ENCODE measurements at regions not wholly inside any gene's neighbourhood (a gene's known extent, or its start where the extent isn't known, plus 50 kb on each side); places are given as distances from the start of the nearest gene placed in this dataset.

DNA sequence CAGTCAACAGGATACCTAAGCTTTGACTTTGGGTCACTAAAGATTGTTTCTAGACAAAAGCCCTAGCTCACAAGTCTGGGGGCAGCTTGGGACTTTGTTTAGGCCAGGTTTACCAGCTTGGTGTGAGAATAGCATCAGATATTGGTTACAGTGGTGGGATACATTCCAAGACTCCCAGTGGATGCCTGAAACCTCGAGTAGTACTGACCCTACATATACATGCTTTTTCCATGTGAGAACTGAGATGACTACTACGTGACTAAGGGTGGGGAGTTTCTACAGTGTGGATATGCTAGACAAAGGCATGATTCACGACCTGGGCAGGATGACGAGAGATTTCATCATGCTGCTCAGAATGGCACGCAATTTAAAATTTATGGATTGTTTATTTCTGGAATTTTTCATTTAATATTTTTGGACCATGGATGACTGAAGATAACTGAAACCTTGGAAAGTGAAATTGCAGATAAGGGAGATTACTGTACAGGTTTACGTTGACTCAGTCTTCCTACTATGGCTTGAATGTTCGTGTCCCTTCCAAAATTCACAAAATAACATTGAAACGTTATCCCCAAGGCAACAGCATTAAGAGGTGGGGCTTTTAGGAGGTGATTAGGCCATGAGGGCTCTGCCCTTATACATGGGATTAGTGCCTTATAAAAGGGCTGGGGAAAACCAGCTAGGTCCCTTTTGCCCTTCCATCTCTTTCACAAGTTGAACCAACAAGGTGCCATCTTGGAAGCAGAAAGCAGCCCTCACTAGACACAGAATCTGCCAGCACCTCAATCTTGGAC is 50.2 kb upstream of the CTAGE1 start:
- DNase-seq = no peak

DNA sequence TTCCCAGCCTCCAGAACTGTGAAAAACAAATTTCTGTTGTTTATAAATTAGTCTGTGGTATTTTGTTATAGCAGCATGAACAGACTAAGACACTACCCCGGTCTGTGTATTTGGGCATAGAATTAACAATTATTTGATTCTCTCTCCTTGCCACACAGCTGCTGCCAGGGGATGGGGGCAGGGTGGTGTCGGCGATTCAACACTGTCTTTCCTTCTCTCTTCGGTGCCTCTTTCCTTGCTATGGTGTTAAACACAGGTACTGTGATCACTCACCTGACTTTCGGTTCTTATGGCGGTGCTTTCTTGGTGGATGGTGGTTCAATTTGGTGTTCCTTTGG is 50.8 kb upstream of the CTAGE1 start:
- DNase-seq = no peak

DNA sequence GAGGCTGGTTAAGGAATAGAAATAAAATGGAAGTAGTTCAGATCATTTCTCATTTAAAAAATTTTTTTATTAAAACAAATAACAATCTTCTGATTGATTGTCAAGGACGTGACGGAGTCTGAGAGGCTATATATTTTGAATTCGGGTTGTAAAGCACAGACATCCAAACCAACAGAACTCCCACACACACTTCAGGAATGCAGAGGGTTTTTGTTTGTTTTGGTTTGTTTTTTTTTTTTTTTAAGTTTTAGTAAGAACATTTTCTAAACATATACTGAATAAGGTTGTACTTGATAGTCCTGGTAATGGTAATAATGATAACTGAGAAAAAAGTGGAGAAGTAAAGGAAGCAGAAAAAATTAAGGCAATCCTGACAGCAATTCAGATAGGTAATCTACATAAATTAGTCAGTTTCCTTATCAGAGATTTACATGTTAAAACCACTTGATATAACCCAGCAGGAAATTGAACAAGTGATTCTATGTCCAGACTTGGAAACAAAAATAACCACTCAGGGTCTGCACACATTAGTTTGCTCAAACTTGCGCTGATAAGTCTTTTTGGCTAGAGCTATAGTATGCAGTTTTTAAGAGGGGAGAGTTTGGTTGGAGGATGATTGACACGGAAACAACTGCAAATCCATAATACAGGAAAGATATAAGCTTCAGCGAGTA is 51.5 kb upstream of the CTAGE1 start:
- no peak for DNase-seq

DNA sequence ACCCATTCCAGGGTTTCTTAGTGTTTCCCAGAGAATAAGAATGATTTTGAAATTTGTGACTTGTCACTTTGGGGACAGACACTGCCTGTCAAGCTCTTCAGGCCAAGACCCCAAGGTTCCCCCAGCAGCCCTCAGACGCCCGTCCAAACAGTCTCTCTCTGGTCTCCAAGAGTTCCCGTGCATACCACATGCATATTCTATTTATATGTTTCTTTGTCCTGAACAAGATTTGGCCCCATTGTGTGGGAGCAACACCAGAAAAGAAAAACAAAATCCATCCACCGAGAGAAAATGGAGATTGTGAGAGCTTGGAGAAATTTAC is 52.2 kb upstream of the CTAGE1 start:
- no peak for DNase-seq

DNA sequence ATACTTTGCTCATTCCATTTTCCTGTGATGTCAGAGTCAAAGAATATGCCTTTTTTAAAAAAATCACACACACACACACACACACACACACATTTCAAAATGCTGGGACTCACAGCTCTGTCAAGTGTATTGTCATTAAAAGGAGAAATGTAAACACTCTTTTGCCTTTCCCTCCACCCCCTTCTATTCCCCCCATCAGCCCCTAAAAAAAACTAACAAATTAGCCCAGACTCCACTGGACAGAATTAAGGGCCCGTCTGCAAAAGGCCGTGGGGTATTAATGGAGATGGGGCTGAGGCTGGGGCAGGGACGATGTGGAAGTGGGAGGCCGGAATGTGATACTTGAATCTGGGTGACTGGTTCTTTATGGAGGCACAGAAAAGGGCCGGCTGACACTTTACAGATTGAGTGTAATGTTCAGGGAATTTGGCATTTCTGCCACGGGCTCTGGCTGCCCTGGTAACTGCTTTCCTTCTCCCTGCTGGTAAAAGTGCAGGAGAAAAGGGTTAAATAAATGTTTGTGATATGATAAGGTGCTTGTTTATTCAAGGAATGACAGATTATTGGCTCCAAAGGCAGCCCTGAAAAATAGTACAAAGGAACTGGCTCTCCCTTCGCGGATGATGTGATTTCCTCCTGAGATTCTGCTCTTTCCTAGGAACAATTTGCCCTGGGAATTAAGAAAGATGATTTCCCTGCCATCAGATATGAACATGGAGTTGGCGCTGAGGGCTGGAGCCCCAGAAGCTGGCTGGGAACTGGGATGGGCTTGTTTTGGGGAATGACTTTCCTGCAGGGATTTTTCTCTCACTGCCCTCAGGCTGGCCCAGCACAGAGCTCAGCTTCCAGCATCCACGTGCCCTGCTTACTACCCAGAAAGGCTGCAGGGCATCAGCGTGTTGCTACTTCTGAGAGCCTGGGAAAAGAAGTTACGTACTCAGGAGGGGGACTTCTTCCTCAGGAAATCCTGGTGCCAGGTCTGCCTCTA is 52.8 kb upstream of the CTAGE1 start:
- DNase-seq = no peak

DNA sequence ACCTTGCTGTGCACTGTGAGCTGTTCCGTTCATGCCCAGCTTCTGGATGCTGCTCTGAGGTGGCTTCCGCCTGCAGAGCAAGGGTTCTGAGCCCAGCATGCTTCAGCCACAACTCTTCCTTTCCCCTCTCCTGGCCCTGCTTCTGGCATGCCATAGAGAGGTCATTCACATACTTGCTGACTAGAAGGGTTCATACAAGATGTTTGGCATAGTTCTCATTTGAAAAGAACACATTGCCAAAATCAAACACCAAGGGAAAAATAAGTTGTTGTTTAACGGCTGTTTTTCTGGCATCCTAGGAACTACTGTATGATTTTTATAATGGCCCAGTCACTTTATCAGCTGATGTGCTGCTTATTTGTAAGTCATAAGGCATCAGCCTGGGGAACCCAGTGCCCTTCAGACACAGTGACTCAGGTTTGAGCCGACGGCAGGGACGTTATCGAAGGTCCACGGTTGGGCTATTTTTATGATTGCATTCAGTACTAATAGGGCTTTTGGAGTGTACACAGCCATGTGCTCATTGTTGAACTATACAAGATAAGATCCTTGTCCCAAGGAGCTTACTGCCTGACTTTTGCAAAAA is 53.9 kb upstream of the CTAGE1 start:
- DNase-seq = no peak

DNA sequence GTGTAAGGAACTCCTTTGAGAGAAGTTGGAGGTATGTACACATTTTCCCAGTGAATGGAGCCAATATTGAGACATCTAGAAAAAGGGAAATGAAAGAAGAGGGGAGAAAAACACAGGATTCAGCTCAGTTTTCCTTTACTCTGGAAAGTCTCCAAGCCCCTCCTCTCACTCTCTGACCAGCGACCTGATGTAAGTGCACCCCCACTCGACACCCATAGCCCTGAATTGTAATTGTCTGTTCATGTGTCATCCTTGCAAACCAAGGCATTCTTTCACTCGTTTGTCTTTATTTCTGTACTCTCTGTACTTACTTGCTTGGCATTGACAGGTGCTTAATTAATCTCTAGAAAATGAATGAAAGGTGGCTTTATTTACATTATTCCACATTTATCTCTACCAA is 55.7 kb upstream of the CTAGE1 start:
- no peak for DNase-seq

DNA sequence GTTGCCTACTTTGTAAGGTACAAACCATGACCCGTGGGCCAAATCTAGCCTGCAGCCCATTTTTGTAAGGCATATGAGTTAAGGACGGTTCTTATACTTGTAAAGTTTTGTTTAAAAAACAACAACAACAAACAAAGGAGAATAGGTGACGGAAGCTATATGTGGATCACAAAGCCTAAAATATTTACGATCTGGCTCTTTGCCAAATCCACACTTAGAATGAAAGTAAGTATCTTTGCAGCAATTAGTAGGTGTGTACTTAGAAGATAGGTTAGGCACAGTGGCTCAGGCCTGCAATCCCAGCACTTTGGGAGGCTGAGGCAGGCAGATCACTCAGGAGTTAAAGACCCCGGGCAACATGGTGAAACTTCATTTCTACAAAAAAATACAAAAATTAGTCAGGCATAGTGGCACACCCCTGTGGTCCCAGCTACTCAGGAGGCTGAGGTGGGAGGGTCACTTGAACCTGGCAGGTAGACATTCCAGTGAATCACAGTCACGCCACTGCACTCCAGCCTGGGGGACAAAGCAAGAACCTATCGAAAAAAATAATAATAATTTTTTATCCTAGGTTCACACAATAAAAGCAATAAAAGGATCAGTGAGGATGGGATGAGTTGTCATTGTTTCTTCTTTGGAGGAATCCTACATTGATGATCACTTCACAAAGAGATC is 57.8 kb upstream of the CTAGE1 start:
- no peak for DNase-seq

DNA sequence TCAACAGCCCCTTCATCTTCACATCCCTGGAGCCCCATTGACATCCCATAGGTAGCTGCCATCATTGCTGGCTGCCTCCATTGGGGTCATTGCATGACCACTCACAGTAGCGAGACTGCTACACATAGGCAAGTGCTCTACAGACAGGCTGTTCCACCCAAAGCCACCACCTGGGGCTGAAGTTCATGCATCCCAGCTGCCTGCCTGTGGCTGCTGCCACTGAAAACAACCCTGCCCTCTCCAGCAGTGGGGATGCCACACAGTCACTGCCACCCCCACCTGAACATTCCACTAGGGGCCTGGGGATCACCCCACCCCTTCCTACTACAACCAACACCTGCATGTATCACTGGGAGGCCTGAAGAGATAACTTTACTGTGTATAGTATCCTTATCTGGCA is 59.5 kb upstream of the CTAGE1 start:
- DNase-seq = no peak

DNA sequence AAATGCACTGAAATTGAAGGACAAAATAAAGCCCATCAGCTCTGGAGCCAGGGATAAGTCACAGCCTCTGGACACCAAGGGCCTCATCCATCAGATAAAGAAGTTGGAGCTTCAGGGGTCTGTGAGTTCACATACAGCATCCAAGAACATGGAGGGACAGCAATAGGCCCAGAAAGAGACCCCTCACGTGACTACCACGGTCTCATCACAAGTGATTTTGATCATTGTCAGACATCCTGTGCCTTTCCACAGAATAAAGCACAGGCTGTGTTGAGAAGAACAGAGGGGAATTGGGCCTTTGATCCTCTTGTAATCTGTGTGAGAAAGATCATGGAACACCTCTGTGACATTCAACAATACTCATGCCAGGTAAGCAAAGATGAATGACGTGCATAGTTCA is 65.2 kb upstream of the CTAGE1 start:
- DNase-seq = no peak

DNA sequence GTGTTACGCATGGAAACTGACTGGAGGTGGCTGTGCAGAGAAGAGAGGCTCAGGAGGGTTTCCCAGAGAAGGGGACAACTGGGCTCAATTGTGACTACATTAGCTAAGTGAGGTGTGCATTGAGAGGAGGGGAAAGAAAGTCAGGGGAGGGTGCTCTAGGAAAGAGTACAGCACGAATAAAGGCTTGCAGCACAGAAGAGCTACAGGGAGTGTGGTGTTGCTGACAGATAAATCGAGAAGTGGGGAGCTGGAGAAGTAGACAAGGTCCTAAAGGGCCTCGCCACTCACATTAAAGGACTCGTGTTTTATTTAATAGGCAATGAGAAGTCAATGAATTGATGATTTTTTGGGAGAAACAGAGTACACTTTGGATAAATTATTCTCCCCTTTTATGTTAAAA is 65.7 kb upstream of the CTAGE1 start:
- DNase-seq = no peak

DNA sequence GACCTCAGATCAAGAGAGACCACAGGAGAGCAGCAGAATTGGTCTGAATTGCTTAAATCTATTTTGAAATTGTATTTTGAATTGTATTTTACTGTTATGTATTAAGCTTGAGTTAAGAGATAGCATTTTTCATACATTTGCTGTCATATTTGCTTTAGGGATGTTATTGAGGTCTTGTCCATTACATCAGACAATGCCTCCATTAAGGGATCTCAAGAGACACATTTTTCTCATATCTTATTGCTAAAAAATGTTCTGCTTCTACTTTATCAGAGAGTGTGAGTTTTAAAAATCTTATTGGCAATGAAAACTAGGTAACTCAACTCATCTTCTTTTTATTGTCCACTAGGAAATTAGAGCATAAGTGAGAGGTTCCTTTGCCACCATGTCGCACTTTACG is 66.8 kb upstream of the CTAGE1 start:
- no peak for DNase-seq

DNA sequence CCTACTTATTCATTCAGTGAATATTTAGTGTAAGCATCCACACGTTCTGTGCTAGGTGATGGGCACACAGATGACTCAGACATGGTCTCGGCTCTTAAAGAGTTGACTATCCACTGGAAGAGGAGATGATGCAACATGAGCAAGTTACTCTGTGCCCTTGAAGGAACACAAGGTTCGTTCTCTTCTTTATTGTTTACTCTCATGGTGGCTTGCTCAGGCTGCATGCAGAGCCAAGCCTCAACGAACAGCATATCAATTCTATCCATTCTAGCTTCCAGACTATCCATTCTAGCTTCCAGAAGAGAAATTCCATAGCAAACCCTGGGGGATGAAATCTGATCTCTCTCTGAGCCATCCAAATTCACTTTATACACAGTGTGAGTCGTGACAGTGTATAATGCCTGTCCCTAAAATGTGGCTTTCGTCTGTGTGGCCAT is 68.1 kb upstream of the CTAGE1 start:
- DNase-seq = no peak

DNA sequence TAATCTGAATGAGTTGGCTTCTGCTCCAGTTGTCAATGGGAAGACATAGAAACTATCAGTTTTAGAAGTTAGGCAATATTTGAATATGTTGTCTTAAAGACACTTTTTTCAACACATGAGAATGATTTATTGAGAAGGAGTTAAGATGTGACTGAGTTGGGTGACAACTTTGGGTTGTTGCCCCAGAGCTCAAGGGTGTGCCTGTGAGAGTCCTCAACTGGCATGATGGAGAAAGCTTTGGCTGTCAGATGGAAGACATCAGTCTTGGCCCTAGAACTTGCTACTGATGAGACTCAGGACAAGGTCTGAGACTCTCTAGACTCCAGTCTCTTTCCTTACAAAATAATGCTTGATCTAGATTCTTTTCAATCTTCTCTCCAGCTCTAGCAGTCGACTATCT is 69.0 kb upstream of the CTAGE1 start:
- no peak for DNase-seq

DNA sequence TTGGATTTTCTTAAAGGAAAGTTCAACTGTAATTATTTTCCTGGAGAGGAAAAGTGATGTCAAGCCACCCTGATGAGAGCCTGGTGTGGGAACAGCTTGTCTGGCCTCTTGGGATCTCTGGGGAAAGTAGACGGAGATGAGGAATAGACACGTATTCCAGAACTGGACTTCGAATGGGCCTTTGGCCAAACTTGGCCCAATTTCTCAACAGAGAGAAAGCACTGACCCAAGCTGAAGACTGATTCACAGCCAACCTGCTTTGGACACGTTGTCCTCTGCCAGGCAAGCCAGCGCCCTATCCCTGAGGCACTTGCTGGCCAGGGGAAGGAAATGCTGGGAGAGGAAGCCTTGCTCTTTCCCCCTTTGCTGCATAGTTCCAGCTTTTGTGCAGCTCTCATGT is 70.8 kb upstream of the CTAGE1 start:
- no peak for DNase-seq

DNA sequence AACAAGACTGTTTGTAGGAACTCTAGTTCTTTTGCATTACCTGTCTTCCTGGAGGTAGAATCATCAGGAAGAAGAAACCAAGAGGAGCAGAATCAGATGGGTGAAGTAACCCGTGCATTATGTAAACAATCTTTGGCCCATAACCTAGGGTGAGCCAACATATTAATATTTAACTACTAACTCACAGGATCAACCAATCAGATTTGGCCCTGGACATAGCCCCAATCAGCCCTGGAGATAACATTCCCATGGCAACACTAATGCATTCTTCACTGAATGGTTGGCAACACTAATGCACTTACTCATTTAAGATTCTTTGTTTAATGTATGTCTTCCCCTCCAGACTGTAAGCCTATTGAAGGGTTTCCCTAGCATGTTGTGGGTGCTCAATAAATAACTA is 72.0 kb upstream of the CTAGE1 start:
- DNase-seq = no peak

DNA sequence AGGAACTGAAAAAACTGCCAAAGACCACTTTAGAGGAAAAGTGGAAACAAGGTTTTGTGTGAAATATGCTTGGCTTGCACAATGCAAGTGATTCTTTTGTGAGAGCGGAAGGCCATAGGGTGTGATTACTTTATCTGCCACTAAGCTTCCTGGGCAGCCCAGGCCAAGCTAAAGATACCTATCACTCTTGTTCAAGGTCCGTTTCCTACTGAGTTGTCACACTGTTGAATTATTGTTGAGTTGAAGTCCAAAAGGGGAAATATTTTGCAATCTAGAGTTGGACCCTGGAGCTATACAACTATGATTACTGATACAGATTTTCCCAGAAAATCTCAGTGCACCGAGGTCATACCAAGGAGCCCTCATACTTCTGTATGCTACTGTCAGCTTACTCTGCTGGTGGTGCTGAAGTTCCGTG is 72.7 kb upstream of the CTAGE1 start:
- no peak for DNase-seq

DNA sequence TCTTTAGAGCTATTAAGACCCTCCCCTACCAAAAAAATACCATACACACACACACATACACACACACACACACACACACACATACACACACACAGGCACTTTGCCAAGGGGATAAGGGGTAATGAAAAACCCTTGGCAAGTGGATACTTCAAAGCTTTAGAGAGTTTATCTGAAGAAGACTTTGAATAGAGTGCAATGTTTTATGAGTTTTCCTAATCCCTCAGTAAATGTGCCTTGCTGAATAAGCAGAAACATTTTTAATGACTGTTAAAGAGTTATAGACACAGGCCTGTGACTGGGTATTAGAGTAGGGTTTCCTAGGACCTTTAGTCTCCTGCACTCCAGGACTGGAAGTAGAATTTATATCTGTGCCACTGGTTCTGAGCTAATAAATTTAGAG is 75.5 kb upstream of the CTAGE1 start:
- DNase-seq = no peak

DNA sequence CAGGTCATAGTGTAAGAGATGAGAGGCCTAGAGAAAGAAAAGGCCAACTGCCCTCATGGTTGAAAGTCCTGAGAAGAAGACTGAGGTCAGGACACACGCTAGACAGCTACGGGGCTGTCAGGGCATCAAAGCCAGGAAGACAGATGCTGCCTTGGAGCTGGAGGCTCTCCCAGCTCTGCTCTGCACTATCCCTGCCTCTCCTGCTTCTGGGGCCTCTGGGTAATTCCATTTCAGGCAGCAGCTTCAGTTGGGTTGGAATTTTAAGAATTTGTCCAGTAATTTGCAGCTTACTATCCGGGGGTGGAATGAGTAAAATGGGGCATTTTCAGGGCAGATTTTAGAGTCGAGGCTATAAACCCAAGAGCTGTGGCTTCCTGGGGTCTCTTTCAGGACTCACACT is 76.2 kb upstream of the CTAGE1 start:
- DNase-seq = no peak

DNA sequence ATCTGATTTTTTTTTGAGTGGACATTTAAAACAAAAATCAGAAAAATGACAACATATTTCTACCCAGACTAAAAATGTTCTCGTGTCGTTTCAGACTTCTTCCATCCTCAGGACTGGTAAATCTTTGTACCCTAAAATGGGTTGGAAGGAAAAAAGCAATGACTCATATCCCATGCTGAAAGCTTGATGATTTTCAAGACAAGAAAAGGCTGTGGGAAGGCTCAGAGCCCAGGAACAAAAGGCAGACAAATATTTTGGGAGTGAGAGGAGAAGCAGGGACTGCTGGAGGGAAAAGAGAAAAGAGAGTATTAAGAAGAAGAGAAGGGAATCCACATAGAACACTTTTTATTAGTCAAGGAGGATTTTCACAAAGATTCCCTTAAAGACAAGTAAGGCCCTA is 77.1 kb upstream of the CTAGE1 start:
- no peak for DNase-seq

DNA sequence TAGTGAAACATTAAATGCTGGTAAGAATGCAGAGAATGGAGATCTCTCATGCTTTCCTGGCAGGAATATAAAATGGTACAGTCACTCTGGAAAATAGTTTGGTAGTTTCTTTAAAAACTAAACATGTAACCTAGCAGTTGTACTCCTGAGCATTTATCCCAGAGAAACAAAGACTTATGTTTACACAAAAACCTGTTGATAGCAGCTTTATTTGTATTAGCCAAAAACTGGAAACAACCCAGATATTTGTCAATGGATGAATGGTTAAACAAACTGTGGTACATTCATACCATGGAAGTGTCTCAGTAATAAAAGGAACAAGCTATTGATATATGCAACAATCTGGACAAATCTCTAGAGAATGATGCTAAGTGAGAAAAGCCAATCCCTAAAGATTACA is 81.7 kb upstream of the CTAGE1 start:
- DNase-seq = no peak

DNA sequence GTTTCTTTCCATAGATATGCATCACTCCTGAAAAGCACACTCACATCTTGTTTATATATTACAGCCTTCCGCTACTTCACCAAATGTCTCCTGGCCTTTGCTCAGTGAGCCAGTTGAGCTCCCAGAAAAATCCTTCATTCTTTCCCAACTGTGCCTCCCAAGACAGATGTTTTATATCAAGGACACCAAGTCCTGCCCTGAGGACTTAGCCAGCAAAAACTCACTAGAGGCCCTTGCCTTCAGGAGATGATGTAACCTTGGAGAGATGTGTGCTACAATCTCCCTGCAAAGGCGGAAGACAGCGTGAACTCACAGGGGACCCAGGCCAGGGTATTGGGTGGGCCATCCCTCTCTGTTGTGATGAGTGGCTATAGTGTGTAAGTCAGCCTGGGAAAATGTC is 86.1 kb upstream of the CTAGE1 start:
- DNase-seq = no peak

Data from NCI-H1048 (cell line).